C4-2B (cell line): ENCODE measurements at regions not wholly inside any gene's neighbourhood (a gene's known extent, or its start where the extent isn't known, plus 50 kb on each side); places are given as distances from the start of the nearest gene placed in this dataset.

Source experiments
- ZFX ChIP-seq: fragments of 450-650 bp; IDR thresholded peaks from 2 replicates; pipeline ENCODE4 v1.6.1; 2017
- TF ChIP-seq, protein P1 (sequence below): fragments of 450-650 bp; conservative IDR thresholded peaks from 2 replicates; pipeline ENCODE4 v1.5.1; 2017; ENCODE audit warnings: mild to moderate bottlenecking

DNA sequence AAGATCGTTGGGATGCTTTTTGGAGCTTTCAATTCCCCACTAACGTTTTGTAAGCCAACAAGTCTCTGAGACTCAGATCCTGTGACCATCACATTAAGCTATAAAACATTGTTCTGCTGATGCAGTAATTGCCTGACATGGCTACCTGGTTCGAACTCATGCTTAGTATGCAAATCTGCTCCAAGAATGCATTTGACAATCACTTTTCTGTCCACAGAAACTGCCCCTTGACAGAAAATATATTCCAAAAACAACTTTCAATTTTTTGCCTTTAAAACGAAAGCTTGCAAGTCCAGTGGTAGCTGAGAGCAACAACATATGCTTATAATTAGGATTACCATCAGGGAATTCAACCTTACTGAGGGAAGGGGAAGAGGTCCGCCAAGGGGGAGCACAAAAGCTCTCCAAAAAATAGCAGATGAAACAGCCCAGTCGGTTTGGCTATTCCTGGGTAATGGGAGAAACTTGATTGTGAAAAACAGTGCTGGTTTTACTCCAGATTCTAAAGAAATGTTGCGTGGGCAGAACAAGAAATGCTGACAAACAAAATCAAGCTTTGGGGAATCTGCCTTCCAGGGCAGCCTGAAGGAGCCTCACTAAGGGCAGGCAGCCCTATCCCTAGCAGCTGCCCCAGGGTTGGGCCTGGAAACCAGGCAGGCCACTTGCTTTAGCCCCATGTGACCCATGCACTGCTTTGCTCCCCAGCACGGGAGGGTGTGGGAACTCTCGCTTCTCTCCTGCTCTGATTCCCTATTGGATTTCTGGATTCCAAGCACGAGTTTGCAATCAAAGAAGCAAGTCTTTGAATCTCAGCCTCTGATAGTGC is 160.7 kb upstream of the LDB2 start:
- TF ChIP-seq, protein P1, sequence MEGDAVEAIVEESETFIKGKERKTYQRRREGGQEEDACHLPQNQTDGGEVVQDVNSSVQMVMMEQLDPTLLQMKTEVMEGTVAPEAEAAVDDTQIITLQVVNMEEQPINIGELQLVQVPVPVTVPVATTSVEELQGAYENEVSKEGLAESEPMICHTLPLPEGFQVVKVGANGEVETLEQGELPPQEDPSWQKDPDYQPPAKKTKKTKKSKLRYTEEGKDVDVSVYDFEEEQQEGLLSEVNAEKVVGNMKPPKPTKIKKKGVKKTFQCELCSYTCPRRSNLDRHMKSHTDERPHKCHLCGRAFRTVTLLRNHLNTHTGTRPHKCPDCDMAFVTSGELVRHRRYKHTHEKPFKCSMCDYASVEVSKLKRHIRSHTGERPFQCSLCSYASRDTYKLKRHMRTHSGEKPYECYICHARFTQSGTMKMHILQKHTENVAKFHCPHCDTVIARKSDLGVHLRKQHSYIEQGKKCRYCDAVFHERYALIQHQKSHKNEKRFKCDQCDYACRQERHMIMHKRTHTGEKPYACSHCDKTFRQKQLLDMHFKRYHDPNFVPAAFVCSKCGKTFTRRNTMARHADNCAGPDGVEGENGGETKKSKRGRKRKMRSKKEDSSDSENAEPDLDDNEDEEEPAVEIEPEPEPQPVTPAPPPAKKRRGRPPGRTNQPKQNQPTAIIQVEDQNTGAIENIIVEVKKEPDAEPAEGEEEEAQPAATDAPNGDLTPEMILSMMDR, result no peak
- TF ChIP-seq ZFX, result no peak
